GM21619 (cell line): ENCODE measurements at regions not wholly inside any gene's neighbourhood (a gene's known extent, or its start where the extent isn't known, plus 50 kb on each side); places are given as distances from the start of the nearest gene placed in this dataset.
"Not testable (repeated sequence)": the region's sequence is repeated elsewhere in the genome, so short reads cannot be mapped to it uniquely, and the experiment has no call there.

Experiments used
- ATAC-seq: cut with Tn5 transposase; IDR thresholded peaks from one replicate; pipeline ENCODE4 v1.9.1; 2021; ENCODE audit not compliant: unreplicated experiment

DNA sequence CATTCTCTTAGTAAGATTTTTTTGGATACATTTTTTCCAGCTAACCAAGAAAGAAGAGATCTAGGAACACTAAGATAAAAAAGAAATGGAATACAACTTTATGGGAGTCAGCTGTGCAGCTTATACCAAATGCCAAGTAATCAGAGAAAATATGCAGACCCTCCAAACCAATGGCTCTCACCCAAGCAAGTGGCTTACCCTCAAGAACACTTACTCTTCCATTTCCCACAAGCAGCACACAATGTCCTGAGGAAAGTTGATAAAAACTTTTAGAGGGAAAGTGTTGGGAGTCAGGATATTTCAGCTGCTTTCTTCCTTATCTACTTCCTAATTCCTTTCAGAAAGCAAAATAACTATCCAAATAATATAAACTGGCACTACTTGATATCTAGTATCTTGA lies 631.8 kb downstream of the RWDD3 start:
- no peak for ATAC-seq

- no peak for ATAC-seq
Measured at GRCh38 chr1:95876276-95876675, 642.3 kb downstream of the RWDD3 start.

- ATAC-seq: no peak
Measured at GRCh38 chr1:95879498-95880050, 645.6 kb downstream of the RWDD3 start.

- ATAC-seq: no peak
Measured at GRCh38 chr1:95888941-95889390, 655.0 kb downstream of the RWDD3 start.

DNA sequence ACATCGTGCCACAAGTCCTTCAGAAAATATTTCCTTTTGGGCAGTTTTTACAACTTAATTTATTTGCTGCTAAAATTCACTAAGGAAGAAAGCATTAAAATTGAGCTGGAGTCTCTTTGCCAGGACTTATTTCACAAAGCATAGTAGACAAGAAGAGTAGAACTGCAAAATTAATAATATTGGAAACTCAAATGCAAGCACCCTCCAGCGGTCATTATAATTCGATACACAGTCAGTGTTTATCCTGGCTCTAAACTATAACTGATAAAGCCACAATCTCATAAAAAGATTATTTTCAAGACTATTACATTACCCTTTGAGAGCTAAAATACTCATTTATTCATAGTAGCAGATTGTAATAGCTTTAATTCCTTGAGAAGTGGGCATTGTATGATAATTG lies 655.4 kb downstream of the RWDD3 start:
- ATAC-seq: no peak

DNA sequence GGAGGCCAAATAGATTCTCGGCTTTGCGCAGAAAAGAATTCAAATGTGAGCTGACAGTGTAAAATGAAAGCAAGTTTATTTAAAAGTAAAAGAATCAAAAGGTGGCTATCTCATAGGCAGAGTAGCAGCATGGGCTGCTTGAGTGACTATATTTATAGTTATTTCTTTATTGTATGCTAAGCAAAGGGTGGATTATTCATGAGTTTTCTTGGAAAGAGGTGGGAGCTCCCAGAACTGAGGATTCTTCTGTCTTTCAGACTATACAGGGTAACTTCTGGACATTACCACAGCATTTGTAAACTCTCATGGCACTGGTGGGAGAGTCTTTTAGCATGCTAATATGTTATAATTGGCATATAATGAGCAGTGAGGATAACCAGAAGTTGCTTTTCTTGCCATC lies 659.9 kb downstream of the RWDD3 start:
- no peak for ATAC-seq

GRCh38 chr1:95903060-95903459 lies 669.0 kb downstream of the RWDD3 start:
- no peak for ATAC-seq

DNA sequence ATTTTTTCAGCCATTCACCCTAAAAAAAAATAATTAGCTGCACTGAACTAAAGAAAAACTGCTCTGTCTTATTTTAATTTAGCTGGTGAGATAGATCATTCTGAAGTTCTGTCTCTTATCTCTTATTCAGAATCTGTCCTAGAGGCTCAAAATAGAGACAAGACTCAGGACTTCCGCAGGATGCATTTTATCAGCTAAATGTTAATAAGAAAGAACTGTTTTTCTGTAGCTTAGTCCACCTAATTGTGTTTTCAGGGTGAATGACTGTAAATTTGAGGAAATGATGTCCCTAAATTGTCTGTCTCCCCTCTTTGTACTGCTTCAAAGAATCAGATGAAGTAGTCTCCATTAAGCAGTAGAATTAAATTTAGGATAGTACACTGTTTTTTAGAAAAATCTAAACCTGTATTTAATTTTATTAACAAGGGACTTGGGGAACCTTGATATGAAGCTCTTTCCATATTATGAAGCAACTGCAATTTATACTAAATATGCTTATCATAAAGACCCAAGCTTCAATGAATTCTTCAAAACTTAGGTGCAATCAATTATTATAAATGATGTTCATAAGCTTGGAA lies 671.9 kb downstream of the RWDD3 start:
- ATAC-seq: no peak

DNA sequence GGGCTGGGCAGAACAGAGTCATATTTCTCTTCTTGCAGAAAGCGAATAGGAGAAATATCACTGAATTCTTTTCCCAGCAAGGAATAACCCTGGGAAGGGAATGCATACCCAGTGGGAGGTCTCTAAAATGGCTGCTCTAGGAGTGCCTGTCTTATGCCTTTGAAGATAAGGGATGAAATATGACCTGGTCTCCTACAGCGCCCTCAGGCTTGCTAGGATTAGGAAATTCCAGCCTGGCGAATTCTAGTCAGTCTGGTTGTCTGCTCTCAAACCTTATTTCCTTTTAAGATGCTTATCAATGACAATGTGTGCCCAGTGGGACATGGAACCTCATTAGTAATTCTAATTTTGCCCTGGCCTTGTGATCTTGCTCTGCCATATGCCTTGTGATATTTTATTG lies 677.7 kb downstream of the RWDD3 start:
- ATAC-seq: not testable (repeated sequence)

GRCh38 chr1:95916616-95917015 lies 682.6 kb downstream of the RWDD3 start:
- ATAC-seq: no peak

- ATAC-seq: no peak
Measured at GRCh38 chr1:95924684-95925083, 690.7 kb downstream of the RWDD3 start.

DNA sequence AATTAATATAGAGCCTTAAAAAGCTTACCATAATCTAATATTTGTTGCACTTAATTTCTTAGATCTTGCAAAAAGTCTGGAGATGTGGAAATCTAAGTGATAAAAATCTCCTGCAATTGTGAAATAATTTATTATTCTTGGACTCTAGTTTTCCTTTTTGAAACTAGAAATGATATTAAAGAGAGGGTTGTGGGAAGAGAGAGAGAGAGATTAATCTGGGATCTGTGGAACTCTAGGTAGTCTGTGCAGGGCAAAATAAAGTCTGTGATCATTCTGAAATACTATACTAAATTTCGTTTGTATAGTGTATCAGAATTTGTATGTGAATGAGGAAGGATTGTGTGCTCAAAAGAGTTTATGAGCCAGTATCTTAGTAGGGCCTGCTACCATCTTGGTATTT lies 692.3 kb downstream of the RWDD3 start:
- no peak for ATAC-seq

DNA sequence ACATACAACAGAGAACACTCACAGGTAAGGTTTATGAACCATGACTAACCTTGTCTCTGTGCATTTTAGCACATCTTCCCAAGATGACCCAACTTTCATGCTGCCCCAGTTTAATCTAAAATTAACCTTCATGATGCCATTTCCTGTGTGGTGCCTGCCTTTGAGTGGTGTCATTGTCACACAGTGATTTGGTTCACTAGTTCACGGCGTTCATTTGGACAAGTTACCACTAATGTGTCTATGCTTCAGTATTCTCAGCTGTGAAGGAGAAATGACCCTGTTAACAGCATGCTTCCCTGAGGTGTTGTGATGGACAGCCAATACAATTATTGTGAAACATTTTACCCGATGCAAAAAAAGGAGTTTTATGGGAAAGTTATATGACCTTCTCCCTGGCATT lies 693.1 kb downstream of the RWDD3 start:
- ATAC-seq: no peak

DNA sequence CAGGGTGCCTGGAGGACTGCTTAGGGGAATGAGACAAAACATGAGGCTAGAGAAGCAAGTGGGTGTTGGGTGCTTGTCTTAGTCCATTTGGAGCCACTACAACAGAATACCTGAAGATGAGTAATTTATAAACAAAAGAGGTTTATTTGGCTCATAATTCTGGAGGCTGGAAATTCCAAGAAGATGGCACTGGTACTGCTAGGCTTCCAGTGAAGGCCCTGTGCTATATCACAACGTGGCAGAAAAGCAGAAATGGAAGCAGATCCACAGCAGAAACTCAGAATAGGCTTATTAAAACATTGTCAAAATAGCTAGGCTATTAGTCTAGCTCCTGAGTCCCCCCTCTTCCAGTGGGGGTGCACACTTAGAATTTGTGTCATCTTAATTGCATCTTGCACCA lies 701.7 kb downstream of the RWDD3 start:
- no peak for ATAC-seq

DNA sequence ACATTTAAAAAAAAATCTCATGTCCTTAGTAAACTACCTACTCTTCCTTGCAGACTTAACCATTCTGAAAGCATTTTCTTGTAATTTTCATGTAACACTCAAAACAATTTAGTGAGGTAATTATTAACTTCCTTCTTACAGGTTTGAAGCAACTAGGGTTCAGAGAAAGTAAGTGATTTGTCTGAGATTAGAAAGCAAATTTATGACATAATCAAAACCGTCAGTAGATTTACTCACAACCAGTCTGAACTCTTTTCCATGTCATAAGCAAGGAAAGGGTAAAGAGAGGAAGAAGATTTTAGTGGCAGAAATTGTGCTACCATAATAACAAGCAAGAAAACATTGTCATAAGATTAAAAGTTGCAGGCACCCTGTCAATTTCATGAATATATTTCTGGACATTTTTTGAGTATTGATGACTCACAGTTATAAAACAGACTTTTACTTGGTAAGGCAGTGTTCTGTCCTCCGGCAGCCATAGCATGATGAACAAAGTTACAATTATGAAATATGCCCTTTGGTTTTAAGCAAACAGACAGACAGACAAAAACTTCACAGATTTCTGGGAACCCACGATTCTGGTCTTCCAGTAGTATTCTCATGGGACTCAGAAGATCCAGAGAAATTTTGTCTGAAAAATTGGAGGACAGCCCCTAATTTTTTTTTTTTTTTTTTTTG lies 707.2 kb downstream of the RWDD3 start:
- ATAC-seq: no peak

DNA sequence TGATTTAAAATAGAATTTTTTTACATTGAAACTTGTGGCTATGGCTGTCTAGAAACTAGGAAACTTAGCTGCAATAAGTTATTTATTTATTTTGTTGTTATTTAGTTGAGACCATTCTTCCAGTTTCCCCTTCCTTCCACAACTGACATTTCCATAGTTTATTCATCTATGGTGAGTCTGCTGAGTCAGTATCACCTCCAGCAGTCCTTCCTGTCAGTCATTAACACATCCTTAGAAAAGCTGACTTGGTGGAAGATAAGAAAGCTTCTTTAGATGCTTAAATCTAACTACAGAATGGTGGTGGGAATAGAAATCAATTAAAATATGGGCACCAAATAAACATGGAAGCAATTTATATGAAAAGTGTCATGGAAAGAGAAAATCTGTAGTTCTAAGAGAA lies 714.0 kb downstream of the RWDD3 start:
- no peak for ATAC-seq

GRCh38 chr1:95951371-95952102 lies 717.5 kb downstream of the RWDD3 start:
- no peak for ATAC-seq

- ATAC-seq: no peak
Measured at GRCh38 chr1:95953015-95953414, 719.0 kb downstream of the RWDD3 start.

DNA sequence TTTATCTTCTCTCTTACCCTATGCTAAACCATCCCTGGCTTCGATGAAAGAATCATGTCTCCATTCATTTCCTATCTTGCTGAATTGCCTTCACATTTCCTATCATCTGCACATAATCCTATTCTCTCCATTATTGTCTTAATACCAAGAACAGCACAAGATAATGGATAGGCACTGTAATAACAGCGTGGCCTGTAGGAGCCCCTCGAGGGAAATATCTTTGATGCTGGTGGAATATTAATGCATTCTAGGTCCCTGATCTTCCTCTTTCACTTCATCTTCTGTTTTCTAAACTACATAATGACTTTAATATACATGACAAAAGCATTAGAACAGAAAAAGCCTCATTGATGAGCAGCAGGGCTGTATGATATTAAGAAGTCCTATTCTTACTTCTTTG lies 720.6 kb downstream of the RWDD3 start:
- ATAC-seq: no peak

- ATAC-seq: no peak
Measured at GRCh38 chr1:95956215-95956614, 722.2 kb downstream of the RWDD3 start.

DNA sequence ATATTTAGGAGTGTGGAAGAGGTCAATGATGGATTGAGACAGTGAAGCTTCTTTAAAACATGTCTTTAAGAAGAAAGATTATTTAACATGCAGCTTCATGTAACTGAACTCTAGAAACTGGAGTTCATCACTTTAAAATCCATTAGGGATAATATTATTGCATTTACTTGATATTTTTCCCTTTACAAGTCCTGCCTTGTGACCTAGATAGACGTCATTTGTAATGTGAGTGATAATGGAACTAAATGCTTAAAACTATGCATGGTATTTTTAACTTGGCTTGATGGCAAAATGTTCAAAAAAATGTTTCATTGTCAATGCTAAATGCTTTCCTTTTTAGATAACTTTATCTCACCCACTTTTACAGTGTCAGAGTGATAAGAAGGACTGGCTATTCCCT lies 723.7 kb downstream of the RWDD3 start:
- ATAC-seq: no peak

DNA sequence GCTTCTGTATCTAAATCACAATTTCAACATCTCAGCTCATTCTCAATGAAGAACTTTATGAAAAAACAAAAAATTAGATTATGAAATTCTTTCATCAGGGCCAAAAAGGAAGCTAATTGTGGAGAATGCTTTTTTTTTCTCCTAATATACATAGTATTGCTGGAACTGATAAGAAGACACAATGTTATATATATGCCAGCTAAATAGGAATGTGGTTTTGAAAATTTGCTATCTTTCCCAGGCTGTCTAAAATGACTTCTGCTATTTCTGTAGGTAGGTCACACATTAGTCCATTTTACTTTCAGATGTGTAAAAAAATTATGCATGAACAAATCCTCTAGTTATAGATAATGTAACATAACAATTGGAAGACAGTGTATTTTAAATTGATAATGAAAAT lies 732.9 kb downstream of the RWDD3 start:
- no peak for ATAC-seq
